GM18517 (cell line): ENCODE measurements at regions not wholly inside any gene's neighbourhood (a gene's known extent, or its start where the extent isn't known, plus 50 kb on each side); places are given as distances from the start of the nearest gene placed in this dataset.

Source experiments
- ATAC-seq: cut with Tn5 transposase; IDR thresholded peaks from one replicate; pipeline ENCODE4 v1.9.1; 2021; ENCODE audit warnings: mild to moderate bottlenecking, moderate library complexity; ENCODE audit not compliant: unreplicated experiment

DNA sequence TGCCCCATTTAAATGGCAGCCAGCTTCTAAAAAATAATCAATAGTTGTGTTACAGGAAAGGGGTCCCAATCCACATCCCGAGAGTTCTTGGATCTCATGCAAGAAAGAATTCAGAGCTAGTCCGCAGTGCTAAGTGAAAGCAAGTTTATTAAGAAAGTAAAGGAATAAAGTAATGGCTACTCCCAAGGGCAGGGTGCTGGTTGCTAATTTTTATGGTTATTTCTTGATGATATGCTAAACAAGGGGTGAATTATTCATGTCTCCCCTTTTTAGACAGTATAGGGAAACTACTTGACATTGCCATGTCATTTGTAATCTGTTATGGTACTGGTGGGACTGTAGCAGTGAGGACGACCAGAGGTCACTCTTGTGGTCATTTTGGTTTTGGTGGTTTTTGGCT is 591.3 kb downstream of the LRFN5 start:
- ATAC-seq, result no peak

DNA sequence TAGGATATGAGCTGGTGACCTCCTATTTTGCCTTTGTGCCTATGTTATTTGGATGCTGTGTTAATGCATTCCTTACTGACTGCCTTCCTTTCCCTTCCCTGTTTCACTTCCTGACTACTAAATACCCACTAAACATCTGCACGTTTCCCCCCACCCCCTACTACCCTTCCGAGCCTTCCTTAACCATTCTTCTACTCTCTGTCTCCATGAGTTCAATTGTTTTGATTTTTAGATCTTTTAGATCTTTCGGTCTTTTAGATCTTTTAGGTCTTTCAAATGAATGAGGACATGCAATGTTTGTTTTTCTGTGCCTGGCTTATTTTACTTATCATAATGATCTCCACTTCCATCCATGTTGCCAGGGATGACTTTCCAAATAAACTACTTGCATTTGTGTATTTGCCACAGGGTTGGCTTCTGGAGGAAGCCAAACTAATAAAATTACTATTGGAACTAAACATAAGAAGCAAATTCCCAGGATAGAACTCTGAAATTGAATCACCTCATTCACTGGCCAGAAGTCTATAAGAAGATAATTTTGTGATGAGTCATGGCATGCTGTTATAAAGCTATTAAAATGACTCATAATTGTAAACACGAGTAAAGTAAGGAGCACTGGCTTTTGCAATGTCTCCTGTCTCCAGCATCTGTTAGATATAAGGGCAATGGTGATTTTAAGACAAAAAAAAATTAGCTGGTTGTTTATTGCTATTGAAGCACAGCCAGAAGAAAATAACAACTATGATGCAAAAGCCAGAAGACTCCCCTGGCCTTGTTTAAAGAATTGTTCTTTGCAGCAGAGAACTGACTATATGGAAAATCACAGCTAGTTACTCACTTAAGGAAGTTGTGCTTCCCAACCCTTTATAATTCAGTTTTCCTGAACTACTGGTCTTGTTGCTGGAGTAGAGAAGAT is 586.3 kb downstream of the LRFN5 start:
- ATAC-seq, result no peak

DNA sequence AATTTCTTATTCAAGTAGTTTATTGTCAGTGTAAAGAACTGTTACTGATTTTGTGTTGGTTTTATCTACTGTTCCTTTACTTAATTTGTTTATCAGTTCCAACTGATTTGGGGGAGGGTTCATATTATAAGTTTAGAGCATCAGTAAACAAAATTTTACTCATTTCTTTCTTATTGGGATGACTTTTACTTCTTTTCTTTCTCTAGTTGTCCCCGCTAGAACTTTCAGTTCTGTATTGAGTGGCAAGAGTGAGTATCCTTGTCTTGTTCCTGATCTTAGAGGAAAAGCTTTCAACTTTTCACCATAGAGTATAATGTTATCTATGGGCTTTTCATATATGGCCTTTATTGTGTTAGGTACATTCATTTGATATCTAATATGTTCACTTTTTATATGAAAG is 584.1 kb downstream of the LRFN5 start:
- ATAC-seq, result no peak

DNA sequence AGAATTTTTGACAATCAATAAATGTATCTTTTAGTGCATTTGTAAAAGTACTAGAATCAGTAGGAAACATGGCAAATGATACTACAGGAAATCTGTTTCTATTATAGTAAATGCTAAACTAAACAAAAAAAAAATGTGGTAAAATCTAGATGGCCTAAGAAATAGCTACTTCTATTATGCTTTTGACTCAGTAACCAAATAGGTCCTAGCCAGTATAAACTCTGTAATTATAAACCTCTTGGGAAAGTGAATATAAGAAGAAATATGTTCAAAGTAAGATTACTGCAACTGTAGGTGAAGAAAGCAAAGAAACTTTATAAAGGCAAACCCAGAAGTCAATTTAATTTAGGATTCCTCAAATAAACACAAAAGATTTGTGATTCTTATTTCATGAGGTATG is 581.2 kb downstream of the LRFN5 start:
- ATAC-seq, result no peak

DNA sequence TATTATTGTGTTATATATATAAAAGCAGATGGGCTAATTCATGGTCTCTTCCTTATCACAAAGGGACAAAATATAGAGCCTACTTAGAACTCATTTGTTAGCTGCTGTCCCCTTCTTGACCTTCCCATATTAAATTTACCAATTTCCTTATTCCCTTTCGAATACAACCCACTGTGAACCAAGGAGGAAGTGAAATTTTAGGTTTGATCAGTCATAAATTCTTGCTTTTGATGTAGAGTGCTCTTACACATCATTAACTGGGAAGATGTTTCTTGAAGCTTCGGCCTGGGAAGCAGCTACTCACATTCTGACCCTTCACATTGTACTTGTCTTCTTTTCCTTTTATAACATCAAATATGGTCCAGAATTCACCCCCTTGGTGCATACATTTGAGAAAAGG is 579.0 kb downstream of the LRFN5 start:
- no peak for ATAC-seq

DNA sequence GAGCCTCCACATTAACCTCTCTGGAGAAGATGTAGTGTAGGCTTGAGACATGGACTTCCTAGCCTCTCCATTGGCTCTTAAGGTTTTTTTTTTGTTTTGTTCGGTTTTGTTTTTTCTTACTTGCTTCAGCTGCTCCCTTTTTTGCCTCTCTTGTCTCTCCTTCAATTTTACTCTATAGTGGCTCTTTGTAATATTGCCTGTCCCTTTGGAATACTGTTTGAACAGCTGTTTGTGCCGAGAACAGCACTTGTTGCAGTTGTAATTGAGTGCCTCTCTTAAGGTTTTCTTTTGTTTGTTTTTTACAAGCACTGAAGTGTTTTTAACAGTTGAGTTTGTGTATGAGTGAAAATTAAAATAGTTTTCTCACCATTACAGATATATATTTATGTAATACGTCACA is 567.7 kb downstream of the LRFN5 start:
- ATAC-seq, result no peak

DNA sequence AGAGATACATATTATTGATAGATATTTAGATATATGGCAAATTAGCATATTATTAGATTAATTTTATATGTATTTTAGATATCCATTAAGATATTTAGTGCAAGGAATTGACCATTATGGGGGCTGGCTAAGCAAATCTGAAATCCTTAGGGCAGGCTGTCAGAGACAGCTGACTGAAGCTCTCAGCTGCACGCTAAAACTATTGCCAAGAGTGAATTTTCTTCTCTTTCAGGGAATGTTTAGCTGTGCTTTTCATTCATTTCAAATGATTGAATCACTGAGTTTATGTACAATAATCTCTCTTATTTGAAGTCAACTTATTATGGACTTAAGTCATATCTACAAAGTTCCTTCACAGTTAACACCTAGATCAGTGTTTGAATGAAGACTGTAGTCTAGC is 566.5 kb downstream of the LRFN5 start:
- ATAC-seq, result no peak

DNA sequence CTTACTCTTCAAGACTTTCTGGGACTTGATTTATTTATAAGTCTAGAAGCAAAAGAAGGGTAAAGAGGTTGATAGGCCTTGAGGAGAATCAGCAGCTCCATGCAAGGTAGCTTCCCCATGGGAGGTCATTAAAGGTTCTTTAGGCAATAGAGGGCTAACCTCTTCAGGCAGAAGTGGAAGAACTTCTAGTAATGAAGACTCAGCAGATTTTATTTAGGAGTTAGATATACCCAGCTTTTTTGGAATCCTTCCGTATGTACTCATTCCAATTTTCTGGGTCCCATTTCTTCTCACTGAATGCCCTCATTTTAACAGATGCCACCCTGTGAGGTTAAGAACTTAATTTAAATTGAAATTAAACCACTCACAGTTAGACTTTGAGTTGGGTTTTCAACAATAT is 565.6 kb downstream of the LRFN5 start:
- no peak for ATAC-seq

DNA sequence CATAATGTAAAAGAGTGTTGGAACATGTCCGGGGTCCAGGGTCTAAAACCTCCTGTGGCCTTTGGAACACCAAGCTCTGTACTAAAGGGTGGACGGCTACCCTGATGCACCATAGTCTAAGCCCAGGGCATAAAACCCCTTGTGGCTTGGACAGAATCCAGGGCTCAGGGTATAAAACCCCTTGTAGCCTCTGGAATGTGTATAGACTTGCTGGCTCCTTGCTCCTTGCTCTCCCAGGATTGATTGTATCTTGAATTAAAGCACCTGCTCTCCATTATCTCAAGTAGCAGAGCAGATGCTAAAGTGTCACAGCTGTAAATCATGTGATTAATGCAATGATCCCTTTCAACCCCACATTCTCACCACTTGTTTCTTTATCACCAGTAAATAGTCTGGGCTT is 556.5 kb downstream of the LRFN5 start:
- no peak for ATAC-seq

DNA sequence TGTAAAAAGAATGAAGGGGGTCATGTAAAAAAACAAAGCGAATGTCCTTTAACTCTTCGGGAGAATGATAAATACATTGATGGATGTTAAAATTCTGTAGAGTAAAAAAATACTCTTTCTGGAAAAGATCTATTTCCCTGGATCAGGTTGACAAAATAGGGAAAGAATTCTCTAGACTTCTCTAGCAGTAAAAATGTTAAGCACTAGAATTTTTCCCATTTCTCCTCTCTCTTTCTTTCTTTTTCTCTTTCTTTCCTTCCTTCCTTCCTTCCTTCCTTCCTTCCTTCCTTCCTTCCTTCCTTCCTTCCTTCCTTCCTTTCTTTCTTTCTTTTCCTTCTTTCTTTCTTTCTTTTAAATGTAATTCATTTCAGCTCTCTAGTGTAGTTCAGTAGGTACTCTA is 552.5 kb downstream of the LRFN5 start:
- no peak for ATAC-seq

DNA sequence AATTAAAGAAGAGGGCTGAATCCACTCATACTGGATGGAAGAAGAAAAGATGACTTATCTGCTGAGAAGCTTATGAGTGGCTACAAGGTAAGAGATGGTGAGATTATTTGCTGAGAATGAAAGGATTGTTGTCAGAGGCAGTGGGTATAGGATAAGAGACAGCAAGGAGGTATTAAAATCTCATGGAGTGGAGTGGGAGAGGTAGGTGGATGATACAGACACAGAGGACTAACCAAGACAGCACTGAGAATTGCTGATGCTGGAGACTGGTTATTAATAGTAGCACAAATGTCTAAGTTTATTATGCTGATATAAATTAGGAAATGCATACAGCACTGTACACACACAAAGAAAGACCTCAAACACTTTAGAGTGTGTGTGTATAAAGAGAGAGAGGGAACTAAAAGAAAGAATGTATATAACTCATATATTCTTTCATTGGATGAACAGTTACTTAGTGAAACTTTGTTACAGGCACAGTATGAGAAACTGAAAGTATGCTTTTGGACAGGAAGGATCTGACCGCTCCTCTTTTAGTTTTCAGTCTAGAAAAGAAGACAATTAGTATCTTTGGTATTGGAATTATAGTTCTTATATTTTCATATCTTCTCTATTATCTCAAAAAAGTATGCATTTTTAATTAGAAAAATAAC is 543.1 kb downstream of the LRFN5 start:
- no peak for ATAC-seq

DNA sequence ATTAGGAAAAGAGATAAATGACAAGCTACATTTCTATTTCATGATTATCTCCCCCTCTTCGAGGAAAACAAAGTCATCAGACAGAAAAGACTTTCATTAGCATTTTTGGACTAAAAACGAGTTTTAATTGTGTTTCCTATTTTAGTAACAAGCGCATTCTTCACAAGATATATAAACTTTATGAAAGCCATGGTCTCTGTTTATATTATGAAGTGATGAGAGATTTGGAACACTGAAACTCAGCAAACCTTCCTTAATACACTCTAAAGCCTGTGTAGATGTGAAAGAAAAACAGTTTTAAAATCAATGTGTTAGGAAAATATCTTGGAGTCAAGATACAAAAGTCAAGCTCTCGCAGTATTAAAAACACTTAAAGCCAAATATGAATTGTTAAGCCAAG is 539.1 kb downstream of the LRFN5 start:
- no peak for ATAC-seq

DNA sequence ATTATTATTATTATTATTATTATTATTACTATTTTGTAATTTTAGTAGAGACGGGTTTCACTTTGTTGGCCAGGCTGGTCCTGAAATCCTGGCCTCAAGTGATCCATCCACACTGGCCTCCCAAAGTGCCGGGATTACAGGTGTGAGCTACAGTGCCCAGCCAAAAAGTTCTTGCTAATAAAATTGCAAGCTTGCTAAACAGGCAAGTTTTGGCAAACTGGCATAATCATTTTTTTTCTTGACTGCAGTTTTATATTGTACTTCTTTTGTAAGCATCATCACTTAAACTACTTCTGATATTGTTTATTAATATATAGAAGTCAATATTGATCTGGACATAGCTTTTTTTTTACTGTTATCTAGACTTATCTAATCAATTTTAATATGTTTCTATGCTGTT is 536.4 kb downstream of the LRFN5 start:
- ATAC-seq, result no peak

DNA sequence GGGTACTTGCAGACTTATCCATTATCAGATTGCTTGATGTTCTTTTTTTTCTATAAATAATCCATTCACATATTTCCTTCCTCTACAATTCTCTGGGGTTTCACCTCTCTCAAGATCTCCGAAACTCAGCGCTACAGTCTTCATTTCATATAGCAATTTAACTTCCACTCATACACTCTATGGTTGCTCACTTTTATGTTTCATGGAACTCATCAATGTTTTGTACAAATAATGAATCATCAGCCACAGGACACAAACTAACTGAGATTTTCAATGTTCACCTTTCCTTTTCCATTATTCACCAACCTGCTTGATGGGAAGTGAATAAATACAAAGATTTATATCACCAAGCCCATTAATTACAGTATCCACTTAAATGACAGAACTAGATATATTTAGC is 534.7 kb downstream of the LRFN5 start:
- ATAC-seq, result no peak

DNA sequence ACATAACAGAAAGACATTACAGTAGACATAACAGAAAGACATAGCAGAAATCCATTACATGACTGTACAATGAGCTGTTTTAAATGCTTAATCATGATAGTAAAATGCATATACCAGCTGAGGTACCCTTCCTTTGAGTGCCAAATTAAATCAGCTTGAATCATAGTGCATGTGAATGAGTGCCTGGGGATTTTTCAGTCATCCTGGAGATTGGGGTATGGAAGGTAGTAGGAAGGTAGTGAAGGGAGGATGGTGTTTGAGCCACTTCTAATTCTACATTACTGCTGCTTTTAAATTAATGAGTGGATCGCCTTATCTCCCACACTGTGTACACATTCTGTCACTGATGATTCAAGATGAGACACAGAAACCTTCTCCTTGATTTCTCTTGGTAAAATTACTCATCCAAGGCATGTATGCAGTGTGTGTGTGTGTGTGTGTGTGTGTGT is 534.2 kb downstream of the LRFN5 start:
- ATAC-seq, result no peak

DNA sequence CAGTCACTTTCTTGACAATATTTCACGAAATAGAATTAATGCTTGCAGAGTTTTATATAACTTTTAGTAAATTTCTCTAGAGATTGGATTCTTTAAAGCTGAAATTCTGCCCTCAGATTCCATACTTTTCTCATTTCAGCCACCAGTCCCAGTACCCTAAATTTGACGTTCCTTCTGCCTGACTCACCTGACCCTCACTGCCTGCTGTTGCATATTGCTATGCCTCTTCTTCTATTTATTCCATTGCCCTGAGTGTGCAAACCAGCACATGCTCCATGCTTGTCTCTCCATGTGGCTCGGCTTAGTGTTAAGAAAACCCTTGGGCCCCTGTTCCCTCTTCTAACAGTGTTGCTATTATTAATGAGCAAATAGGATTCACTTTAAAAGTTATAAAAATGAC is 533.3 kb downstream of the LRFN5 start:
- ATAC-seq, result no peak

DNA sequence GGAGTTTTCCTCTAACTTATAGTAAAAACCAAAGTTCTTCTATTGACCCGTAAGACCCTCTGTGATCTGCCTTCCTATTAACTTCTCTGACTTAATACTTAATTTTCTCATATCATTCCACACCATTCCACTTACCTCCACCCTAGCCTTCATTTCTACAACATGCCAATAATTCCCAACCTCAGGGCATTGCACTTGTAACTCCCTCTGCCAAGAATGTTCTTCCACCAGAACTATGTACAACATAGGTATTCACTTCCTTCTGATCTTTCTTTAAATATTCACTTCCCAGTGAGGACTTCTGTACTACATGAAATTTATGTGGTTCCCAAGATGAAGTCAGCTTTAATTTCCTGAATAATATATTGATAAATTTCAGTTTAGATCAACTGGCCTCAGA is 531.7 kb downstream of the LRFN5 start:
- ATAC-seq, result no peak

DNA sequence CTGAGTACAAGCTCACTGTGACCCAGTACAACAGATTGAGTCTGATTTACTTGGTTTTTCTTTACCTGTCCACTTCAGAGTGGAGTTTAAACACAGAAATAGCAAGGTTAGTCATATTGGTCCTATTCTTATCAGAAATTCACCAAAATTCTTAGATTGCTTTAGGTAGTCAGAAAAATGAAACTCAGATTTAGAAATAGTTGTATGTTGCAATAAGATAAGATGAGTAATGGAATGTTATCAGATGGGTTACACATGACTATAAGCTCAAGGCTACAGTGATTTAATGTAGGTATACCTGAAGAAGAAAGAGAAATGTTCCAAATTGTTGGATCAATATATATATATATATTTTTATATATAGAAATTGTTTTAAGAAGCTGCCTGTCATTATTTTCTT is 524.1 kb downstream of the LRFN5 start:
- ATAC-seq, result no peak

DNA sequence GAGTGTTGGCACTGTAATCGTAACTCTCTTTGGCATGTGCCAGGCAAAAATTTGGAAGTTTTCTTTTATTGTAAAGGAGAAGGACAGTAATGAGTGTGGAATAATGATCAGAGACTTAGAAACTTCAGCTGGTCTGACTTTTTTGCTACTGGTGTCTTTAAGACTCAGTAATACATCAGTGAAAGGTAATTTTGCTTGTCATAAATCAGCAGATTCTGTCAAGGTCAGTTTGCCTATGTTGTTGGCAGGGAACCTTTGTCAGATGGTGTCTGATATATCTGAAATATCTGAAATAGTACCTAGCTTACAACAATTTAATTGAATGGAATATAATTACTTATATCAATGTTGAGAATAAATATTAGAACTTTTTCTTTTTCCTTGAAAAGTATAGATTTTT is 516.9 kb downstream of the LRFN5 start:
- ATAC-seq, result no peak

DNA sequence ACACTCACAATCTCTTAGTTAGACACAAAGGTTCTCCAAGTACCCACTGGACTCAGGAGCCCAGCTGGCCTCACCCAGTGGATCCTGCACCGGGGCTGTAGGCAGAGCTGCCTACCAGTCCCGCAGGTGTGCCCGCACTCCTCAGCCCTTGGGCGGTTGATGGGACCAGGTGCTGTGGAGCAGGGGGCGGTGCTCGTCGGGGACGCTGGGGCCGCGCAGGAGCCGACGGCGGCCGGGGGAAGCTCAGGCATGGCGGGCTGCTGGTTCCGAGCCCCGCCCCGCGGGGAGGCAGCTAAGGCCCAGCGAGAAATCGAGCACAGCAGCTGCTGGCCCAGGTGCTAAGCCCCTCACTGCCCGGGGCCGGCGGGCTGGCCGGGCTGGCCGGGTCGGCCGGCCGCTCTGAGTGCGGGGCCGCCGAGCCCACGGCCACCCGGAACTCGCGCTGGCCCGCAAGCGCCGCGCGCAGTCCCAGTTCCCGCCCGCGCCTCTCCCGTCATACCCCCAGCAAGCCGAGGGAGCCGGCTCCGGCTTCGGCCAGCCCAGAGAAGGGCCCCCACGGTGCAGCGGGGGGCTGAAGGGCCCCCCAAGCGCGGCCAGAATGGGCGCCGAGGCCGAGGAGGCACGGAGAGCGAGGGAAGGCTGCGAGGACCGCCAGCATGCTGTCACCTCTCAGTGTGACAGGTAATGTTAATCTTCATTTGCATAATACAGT is 506.8 kb downstream of the LRFN5 start:
- ATAC-seq, result no peak

DNA sequence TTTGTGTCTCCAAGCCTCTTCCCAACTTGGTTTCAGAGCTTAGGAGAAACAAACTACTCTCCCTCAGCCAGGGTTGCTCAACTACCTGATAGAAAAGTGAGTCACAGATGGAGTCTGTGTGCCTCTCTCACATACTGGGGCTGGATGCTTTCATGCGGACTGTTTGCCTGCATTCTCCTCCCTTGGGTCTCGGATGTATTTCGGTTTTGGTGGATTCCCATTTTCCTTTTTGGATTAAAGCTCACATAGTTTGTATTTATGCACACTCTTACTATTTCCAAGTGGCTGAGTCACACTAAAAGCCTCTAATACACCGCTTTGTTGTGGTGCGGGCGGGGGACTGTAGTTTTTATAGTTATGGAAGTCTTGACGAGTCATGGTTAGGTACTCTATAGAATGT is 505.4 kb downstream of the LRFN5 start:
- no peak for ATAC-seq

DNA sequence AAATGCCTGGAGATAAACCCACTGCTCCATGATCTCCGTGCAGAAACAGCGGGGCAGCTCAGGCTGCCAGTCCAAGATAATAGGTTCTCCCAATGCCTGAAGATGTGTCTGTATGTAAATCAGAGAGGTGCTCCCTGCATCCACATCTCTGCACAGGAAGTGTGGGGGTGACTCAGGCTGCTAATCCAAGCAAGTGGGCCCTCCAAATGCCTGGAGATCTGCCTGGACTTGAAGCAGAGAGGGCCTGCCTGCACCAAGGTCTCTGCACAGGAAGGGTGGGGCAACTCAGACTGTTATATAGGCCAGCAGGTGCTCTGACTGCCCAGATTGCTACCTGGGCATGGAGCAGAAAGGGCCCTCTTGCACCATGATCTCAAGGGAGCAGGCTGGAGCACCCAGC is 504.7 kb downstream of the LRFN5 start:
- ATAC-seq, result no peak
